ENCODE measurements at regions not wholly inside any gene's neighbourhood (a gene's known extent, or its start where the extent isn't known, plus 50 kb on each side); places are given as distances from the start of the nearest gene placed in this dataset.

DNA sequence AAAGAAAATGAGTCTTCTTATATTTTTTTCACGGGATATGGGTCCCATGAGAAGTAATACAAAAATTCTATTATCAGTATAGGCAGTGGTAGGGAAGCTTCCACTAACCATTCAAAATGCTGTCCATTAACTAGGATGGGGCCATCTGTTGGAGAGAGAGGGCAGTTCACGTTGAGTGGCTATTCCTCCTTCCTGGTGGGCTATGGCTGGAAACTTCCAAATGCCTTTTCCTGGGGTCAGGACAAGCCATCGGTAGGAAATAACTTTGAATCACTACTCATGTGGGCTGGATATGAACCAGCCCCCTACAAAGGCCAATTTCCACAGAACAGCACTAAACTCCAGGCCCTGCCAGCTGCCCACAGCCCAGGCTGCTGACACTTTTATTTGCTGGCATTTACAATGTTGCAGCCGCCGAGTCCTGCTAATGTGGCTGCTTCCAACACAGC is 156.1 kb upstream of the HNRNPA3 start:
- H3K9me3 ChIP-seq, result no peaks in the 10 kb centered on the region
- H3K4me1 ChIP-seq, result no peaks in the 10 kb centered on the region
- H3K36me3 ChIP-seq, result no peaks in the 10 kb centered on the region
- no peak for TF ChIP-seq POLR2A (IDR thresholded peaks at IDR 0.05)
- TF ChIP-seq, protein P1, sequence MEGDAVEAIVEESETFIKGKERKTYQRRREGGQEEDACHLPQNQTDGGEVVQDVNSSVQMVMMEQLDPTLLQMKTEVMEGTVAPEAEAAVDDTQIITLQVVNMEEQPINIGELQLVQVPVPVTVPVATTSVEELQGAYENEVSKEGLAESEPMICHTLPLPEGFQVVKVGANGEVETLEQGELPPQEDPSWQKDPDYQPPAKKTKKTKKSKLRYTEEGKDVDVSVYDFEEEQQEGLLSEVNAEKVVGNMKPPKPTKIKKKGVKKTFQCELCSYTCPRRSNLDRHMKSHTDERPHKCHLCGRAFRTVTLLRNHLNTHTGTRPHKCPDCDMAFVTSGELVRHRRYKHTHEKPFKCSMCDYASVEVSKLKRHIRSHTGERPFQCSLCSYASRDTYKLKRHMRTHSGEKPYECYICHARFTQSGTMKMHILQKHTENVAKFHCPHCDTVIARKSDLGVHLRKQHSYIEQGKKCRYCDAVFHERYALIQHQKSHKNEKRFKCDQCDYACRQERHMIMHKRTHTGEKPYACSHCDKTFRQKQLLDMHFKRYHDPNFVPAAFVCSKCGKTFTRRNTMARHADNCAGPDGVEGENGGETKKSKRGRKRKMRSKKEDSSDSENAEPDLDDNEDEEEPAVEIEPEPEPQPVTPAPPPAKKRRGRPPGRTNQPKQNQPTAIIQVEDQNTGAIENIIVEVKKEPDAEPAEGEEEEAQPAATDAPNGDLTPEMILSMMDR (IDR thresholded peaks at IDR 0.05), result no peak
- H3K27ac ChIP-seq, result no peak overlapping the region
- DNase-seq, result no peak
- H3K4me3 ChIP-seq, result no peak overlapping the region
- H3K27me3 ChIP-seq, result no peaks in the 10 kb centered on the region

DNA sequence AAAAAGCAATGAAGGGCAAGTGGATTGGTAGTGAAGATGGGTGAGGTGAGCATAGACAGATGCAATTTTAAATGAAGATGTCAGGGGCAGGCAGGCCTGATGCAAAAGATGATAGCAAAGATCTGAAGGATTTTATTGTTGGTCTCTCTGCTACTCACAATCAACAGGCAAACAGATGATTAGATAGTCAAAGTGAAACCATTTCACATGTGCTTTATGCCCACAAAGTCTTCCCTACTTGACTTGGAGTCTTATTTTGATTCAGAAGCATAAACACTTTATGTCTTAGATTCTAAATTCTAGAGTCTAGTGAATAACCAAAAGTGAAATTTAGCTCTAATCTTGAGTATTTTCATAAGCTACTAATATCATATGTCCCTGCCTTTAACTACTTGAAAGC is 153.8 kb upstream of the HNRNPA3 start:
- Histone ChIP-seq H3K4me3 (no peak overlapping the region), H3K27ac (no peak overlapping the region), H3K36me3 (no peaks in the 10 kb centered on the region), H3K27me3 (no peaks in the 10 kb centered on the region), H3K4me1 (no peaks in the 10 kb centered on the region), H3K9me3 (no peaks in the 10 kb centered on the region)
- DNase-seq, result no peak
- TF ChIP-seq, protein P1 (IDR thresholded peaks at IDR 0.05), result no peak
- no peak for TF ChIP-seq POLR2A (IDR thresholded peaks at IDR 0.05)

DNA sequence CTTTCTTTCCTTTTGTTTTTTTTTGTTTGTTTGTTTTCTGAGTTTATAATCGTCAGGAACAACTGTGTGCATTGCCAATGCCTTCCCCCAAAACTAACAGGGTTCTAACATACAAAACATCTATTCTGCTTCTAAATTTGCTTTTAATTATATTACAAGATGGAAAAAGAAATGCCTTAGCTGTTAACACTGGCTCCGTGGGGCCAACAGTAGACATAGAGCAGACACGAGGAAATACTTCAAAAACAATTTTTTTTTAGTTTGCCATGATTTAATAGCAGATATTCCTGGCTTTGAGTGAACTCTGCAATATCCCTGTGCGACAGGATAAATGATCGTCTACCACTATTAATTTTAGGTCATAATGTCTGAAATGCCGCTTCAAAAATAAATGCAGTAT is 153.3 kb upstream of the HNRNPA3 start:
- H3K4me3 ChIP-seq, result no peak overlapping the region
- no peak for DNase-seq
- no peaks in the 10 kb centered on the region for H3K36me3 ChIP-seq
- no peaks in the 10 kb centered on the region for H3K9me3 ChIP-seq
- H3K27me3 ChIP-seq, result no peaks in the 10 kb centered on the region
- H3K27ac ChIP-seq, result no peak overlapping the region
- TF ChIP-seq, protein P1 (IDR thresholded peaks at IDR 0.05), result no peak
- TF ChIP-seq POLR2A (IDR thresholded peaks at IDR 0.05), result no peak
- H3K4me1 ChIP-seq, result no peaks in the 10 kb centered on the region

DNA sequence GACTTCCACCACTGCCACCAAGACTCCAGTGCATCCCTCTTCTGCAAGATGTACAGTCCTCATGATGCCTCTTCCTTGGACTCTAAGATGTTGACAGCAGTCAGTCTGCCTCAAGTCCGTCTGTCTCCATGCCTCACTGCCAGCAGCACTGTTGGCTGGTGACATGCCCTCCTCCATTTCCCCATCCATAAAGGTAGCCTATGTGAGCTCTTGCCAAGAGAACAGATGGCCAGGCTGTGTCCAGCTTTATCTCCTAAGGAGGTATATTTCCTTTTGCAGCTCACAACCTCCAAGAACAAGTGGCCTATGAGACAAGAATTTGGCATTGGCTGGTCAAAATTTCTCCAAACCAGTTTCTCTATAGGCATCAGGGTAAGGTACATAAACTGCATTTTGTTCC is 149.3 kb upstream of the HNRNPA3 start:
- Histone ChIP-seq H3K36me3 (no peaks in the 10 kb centered on the region), H3K9me3 (no peaks in the 10 kb centered on the region), H3K4me1 (no peaks in the 10 kb centered on the region), H3K4me3 (no peak overlapping the region), H3K27me3 (no peaks in the 10 kb centered on the region), H3K27ac (no peak overlapping the region)
- DNase-seq, result no peak
- TF ChIP-seq POLR2A (IDR thresholded peaks at IDR 0.05), result no peak
- TF ChIP-seq, protein P1 (IDR thresholded peaks at IDR 0.05), result no peak

DNA sequence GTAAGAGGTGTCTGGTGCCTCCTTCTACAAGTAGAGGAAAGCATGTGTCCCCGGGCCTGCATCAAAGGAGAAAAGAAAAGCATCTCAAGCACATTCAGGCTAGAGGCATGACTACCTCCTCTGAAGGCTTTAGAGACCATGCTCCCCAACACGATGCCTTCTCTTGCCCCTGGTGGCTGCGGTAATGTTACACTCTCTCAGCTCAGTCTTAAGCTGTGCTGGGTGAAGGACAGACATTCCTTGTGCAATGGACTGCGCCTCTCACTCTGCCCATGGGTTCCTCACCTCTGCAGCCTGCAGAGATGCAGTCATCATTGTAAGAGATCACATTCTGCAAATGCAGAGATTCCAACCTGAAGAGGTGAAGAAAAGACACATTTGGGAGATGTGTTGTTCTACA is 148.2 kb upstream of the HNRNPA3 start:
- Histone ChIP-seq H3K4me1 (no peaks in the 10 kb centered on the region), H3K27me3 (no peaks in the 10 kb centered on the region), H3K36me3 (no peaks in the 10 kb centered on the region), H3K9me3 (no peaks in the 10 kb centered on the region), H3K27ac (no peak overlapping the region), H3K4me3 (no peak overlapping the region)
- TF ChIP-seq, protein P1 (IDR thresholded peaks at IDR 0.05), result no peak
- TF ChIP-seq POLR2A (IDR thresholded peaks at IDR 0.05), result no peak
- DNase-seq, result no peak

DNA sequence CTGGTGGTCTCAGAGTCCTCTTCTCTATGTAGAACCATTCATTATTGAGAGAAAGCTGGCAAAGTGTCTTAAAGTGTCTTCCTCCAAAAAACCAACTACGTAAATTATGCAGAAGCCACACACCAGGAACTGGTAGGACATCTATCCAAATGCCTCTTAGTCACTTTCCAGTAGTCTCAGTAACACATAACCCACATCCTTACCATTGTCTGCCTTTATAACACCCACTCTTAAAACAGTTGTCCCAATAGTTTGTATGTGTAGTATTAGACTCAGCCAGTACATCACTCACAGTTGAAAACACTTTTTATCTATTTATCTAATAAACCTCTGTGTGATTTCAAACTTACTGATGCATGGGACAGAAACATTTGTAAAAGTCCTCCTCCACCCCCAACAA is 143.6 kb upstream of the HNRNPA3 start:
- H3K4me1 ChIP-seq, result no peaks in the 10 kb centered on the region
- no peak for TF ChIP-seq POLR2A (IDR thresholded peaks at IDR 0.05)
- TF ChIP-seq, protein P1 (IDR thresholded peaks at IDR 0.05), result no peak
- DNase-seq, result no peak
- H3K9me3 ChIP-seq, result no peaks in the 10 kb centered on the region
- no peaks in the 10 kb centered on the region for H3K36me3 ChIP-seq
- H3K27me3 ChIP-seq, result no peaks in the 10 kb centered on the region
- no peak overlapping the region for H3K4me3 ChIP-seq
- no peak overlapping the region for H3K27ac ChIP-seq

All from Peyer's patch (tissue), 4 donors.